ENCODE measurements at regions not wholly inside any gene's neighbourhood (a gene's known extent, or its start where the extent isn't known, plus 50 kb on each side); places are given as distances from the start of the nearest gene placed in this dataset.
A peak's percentile ranks its signal among the peaks of the same experiment; 100 is the strongest.
"Not testable (repeated sequence)": the region's sequence is repeated elsewhere in the genome, so short reads cannot be mapped to it uniquely, and the experiment has no call there.

- no peak for DNase-seq (ENCODE audit: low spot score)
These were observed 108.1 kb downstream of the ZFAND4 start for GRCh38 chr10:45564303-45564959.

- no peak for DNase-seq (ENCODE audit: low spot score)
These were observed 110.6 kb downstream of the ZFAND4 start for GRCh38 chr10:45561952-45562351.

- DNase-seq (ENCODE audit: low spot score): no peak
These were observed 112.3 kb downstream of the ZFAND4 start for GRCh38 chr10:45560262-45560661.

GRCh38 chr10:45558425-45558824 lies 114.1 kb downstream of the ZFAND4 start:
- no peak for DNase-seq (ENCODE audit: low spot score)

- DNase-seq (ENCODE audit: low spot score): no peak
These were observed 115.2 kb downstream of the ZFAND4 start for GRCh38 chr10:45557275-45557905.

- no peak for DNase-seq (ENCODE audit: low spot score)
These were observed 116.8 kb downstream of the ZFAND4 start for GRCh38 chr10:45555795-45556194.

- not testable (repeated sequence) for DNase-seq (ENCODE audit: low spot score)
These were observed 117.2 kb downstream of the ZFAND4 start for GRCh38 chr10:45555332-45555731.

GRCh38 chr10:45553613-45554012 lies 119.0 kb downstream of the ZFAND4 start:
- DNase-seq (ENCODE audit: low spot score): no peak

GRCh38 chr10:45553155-45553554 lies 119.4 kb downstream of the ZFAND4 start:
- no peak for DNase-seq (ENCODE audit: low spot score)

- DNase-seq (ENCODE audit: low spot score): no peak
These were observed 120.1 kb downstream of the ZFAND4 start for GRCh38 chr10:45552476-45552875.

- peak; percentile 49 for DNase-seq (ENCODE audit: low spot score)
These were observed 121.4 kb downstream of the ZFAND4 start for GRCh38 chr10:45550903-45551786.

GRCh38 chr10:45548068-45548467 lies 124.5 kb downstream of the ZFAND4 start:
- DNase-seq (ENCODE audit: low spot score): no peak

GRCh38 chr10:45547207-45547606 lies 125.4 kb downstream of the ZFAND4 start:
- DNase-seq (ENCODE audit: low spot score): no peak

- DNase-seq (ENCODE audit: low spot score): no peak
These were observed 127.4 kb downstream of the ZFAND4 start for GRCh38 chr10:45545150-45545549.

GRCh38 chr10:45544191-45544590 lies 128.4 kb downstream of the ZFAND4 start:
- DNase-seq (ENCODE audit: low spot score): no peak

GRCh38 chr10:45541032-45541431 lies 131.5 kb downstream of the ZFAND4 start:
- not testable (repeated sequence) for DNase-seq (ENCODE audit: low spot score)

GRCh38 chr10:45540589-45540988 lies 132.0 kb downstream of the ZFAND4 start:
- not testable (repeated sequence) for DNase-seq (ENCODE audit: low spot score)

- DNase-seq (ENCODE audit: low spot score): not testable (repeated sequence)
These were observed 133.0 kb downstream of the ZFAND4 start for GRCh38 chr10:45539569-45539968.

- DNase-seq (ENCODE audit: low spot score): no peak
These were observed 138.0 kb downstream of the ZFAND4 start for GRCh38 chr10:45534572-45534971.

GRCh38 chr10:45532480-45532879 lies 140.1 kb downstream of the ZFAND4 start:
- no peak for DNase-seq (ENCODE audit: low spot score)

GRCh38 chr10:45526309-45526905 lies 146.2 kb downstream of the ZFAND4 start:
- no peak for DNase-seq (ENCODE audit: low spot score)

- DNase-seq (ENCODE audit: low spot score): no peak
These were observed 146.5 kb downstream of the ALOX5 start for GRCh38 chr10:45520476-45520875.

Measured in kidney tubule cell (primary cell).